G401 (cell line): ENCODE measurements at regions not wholly inside any gene's neighbourhood (a gene's known extent, or its start where the extent isn't known, plus 50 kb on each side); places are given as distances from the start of the nearest gene placed in this dataset.
A peak's percentile ranks its signal among the peaks of the same experiment; 100 is the strongest.
"Not testable (repeated sequence)": the region's sequence is repeated elsewhere in the genome, so short reads cannot be mapped to it uniquely, and the experiment has no call there.

Experiments
- DNase-seq: peaks from one replicate; pipeline ENCODE4 v3.0.0-alpha.2; 2015; ENCODE audit warnings: low spot score
- in situ Hi-C: cut with HindIII; loops from 2 replicates; pipeline ENCODE4 v1.10.0; 2016; ENCODE audit warnings: low sequenced_read_pairs, mixed read lengths

DNA sequence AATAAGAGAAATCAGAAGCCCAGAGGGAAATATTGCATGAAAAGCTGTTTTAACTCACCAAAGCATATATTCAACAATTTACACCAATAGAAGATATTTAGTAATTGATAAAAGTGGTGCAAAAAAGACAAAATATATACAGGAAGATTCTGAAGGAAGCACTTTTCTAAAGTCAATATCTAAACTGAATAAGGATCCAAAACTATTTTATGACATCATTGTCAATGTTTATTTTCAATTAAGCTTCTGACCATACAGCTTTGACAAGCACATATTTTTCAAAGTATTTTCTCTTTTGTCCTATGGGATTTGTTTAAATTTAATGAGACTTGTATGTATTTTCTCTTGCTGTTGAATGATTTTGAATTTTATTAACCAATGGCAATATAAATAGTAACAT, 1716.1 kb downstream of the OLFM4 start:
- no peak for DNase-seq
- in situ Hi-C loops, result no loop called here

DNA sequence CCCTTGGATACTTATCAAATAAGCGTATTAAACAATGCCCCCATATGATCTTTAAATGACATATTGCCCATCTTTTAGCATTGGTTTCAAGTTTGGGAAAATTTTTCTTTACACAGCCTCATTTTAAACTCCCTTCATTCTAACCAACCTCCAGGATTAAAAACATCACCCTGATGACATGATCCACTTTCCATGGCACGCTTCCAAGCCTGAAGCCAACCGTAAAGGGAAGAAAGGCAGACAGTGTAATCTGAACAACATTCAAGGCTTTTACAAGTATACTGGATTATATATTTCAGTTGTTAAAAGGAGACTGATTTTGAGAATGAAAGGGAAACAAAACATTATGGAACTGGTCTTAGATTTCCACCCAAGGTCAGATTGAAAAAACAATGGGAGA, 1721.9 kb downstream of the OLFM4 start:
- in situ Hi-C loops, result no loop called here
- peak; percentile 27 for DNase-seq

GRCh38 chr13:54758795-54759194, 1730.2 kb downstream of the OLFM4 start:
- in situ Hi-C loops, result no loop called here
- DNase-seq, result no peak

DNA sequence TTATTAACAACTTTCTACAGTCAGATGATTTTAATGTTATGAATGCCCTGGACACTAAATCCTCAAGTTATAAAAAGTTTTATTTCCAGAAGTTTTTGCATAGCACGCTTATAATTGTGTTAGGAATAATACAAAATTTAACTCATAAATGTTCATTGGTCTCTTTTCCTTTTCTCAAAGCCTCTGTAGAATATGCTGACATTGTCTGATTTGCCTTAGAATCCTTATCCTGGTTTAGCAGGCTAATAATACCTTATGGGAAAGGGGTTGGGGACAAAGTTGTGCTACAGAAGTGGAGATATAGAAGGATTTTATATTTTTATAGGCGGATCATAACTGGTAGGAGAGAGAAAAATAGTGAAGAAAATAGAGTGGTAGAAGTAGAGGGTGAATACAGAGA, 1739.6 kb downstream of the OLFM4 start:
- no peak for DNase-seq

GRCh38 chr13:54775501-54776191, 1747.0 kb downstream of the OLFM4 start:
- no peak for DNase-seq
- in situ Hi-C loops, result no loop called here

More for the DNA sequence above, 1739.6 kb downstream of the OLFM4 start:
- in situ Hi-C loops, result no loop called here

DNA sequence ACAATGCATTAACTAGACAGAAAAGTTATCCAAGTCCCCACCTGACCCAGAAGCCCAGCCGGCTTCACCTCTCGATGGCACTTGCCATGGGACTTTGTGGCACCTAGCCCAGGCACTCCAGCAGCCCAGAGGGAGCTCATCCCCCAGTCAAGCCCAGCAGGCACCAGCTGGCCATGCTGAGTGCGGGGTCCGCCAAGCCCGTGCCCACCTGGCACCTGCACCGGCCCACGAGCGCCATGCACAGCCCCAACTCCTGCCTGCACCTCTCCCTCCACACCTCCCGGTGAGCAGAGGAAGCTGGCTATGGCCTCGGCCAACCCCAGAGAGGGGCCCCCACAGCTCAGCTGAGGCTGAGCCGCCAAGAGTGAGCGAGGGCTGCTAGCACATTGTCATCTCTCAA, 1759.1 kb downstream of the OLFM4 start:
- in situ Hi-C loops, result no loop called here
- DNase-seq, result no peak

GRCh38 chr13:54799621-54800226, 1771.1 kb downstream of the OLFM4 start:
- in situ Hi-C loops, result no loop called here
- no peak for DNase-seq

- in situ Hi-C loops, result no loop called here
- no peak for DNase-seq
Measured at GRCh38 chr13:54802226-54802625, 1773.6 kb downstream of the OLFM4 start.

DNA sequence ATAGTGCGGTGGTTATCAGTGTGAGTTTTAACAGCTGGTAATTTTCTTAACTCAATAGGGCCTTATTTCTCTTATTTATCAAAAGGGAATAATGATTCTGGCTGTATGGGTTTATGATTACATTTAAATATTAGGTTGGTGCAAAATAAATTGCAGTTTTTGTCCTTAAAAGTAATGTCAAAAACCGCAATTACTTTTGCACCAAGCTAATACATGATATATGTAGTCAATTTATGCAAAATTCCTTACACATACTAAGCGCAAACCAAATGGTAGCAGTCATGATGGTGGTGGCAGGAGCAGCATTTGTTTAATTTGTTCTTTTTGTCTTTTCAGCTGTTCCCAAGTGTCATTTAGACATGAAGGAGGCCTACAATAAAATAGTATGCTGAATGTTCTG, 1777.1 kb downstream of the OLFM4 start:
- in situ Hi-C loops, result no loop called here
- DNase-seq, result no peak

GRCh38 chr13:54821938-54822470, 1793.4 kb downstream of the OLFM4 start:
- DNase-seq, in situ Hi-C loops: not testable (repeated sequence)

GRCh38 chr13:54829391-54830068, 1800.9 kb downstream of the OLFM4 start:
- DNase-seq, in situ Hi-C loops: not testable (repeated sequence)

DNA sequence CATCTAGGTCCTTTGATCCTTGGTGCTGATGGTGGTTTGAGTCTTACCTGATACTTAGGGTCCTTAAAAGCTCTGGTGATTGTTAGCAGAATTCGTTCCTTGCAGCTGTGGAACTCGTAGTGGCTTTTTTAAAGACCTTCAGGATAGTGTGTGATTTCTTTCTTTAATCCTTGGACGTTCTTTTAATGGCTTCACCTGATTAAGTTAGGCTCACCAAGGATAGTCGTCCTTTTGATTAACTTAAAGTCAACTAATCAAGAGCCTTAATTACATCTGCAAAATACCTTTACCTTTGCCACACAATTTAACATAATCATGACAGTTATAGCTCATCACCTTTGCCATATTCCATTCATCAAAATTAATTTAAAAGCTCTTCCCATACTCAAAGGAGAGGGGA, 1807.7 kb downstream of the OLFM4 start:
- in situ Hi-C loops, result no loop called here
- no peak for DNase-seq

- in situ Hi-C loops, result no loop called here
- DNase-seq, result no peak
Measured at GRCh38 chr13:54841682-54842081, 1813.1 kb downstream of the OLFM4 start.

DNA sequence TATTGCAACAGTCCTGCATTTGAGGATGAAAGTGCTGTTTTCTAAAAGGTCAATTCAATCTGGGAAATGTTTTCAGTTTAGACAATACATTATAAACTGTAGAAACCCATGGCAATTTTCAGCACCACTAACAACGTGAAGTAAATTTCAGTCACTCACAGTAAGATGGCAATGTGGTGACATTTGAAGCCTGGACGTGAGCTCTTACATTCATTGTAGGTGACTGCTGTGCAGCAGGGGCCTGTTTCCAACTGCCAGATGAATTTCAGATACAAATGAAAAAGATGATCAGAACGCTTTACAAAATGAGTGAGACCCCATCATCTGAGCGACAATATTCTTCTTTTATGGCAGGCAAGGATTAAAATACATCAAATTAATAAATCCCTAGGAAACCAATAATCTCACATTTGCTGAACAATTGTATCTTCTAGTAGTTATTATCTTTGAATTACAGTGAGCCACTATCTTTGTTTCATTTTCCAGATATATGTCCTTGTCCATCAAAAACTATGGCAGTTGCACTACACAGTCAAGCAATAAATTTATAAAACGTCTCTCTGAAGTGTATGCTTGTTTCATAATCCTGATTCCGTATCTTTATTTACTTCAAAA, 1816.8 kb downstream of the OLFM4 start:
- in situ Hi-C loops, result no loop called here
- peak; percentile 68 for DNase-seq

- in situ Hi-C loops, result no loop called here
- DNase-seq, result no peak
Measured at GRCh38 chr13:54852831-54853230, 1824.2 kb downstream of the OLFM4 start.

DNA sequence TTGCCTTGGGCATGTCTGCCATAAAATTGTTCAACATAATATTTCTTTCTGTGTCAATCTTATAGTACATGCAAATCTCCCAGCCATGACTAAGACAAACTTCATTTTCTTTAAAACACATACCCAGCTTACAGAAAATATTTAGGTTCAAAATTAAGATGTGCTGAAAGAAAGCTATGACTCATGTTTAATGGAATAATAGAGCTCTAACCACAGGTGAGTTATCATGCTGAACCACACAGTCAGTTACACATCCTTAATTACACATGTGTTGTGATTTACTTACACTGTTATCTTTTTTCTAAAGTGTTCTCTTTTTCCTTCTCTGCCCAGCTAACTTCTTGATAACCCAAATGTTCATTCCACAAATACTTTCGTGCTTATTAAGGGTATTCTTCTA, 1831.2 kb downstream of the OLFM4 start:
- no peak for DNase-seq
- in situ Hi-C loops, result no loop called here

- DNase-seq, result no peak
- in situ Hi-C loops, result no loop called here
Measured at GRCh38 chr13:54875111-54875510, 1846.5 kb downstream of the OLFM4 start.

DNA sequence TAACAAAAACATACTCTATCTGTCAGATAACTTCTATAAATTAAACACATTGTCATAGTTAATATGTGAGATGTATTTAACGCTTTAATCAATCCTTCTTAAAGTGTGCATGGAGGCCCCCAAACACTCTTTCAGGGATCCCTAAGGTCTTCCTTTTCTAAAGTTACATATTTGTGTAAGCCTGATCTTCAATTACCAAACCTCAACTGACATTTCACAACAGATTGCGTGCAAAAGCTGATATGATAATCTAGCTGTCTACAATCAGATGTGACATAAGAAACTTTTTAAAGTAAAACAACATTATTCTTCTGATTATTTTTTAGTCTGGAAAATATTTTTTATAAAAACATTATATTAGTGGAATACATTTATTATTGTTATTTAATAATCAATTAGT, 1850.4 kb downstream of the OLFM4 start:
- no peak for DNase-seq
- in situ Hi-C loops, result no loop called here

DNA sequence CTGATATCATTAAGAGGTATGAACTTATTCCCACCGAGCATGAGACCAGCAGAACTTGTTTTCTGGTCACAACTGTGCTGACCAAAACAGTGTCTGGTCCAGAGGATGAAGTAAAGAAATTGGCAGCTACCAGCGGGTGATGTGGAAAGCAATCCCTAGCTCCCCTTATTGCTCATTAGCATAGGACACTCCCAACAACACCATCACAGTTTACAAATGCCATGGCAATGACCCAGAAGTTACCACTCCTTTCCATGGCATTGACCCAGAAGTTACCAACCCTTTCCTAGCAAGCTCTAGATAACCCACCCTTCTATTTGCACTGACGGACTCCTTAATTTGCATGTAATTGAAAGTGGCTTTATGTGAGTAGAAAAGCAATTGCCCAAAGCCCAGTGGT, 1856.1 kb downstream of the OLFM4 start:
- in situ Hi-C loops, result no loop called here

DNA sequence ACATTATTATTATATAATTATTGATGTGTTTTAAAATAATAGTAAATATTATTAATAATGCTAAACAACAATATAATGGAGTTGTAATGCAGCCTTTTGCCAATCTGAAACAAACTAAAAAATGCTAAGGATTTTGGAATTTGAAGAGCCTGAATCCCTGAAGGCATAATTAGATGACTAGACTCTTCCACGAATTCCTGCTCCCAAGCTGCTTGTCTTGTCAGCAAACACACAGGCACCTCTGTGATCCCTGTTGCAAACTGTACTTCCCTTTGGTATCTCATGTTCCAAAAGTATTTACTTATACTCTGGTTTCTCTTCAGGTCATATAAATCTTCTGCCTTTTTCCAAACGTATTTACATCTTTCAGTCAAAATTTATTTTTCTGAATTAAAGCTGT, 1862.4 kb downstream of the OLFM4 start:
- in situ Hi-C loops, result no loop called here

More for the DNA sequence above, 1856.1 kb downstream of the OLFM4 start:
- DNase-seq, result no peak

More for the DNA sequence above, 1862.4 kb downstream of the OLFM4 start:
- DNase-seq, result no peak
